GM19023 (cell line): ENCODE measurements at regions not wholly inside any gene's neighbourhood (a gene's known extent, or its start where the extent isn't known, plus 50 kb on each side); places are given as distances from the start of the nearest gene placed in this dataset.
A peak's percentile ranks its signal among the peaks of the same experiment; 100 is the strongest.

ENCODE experiments used
- ATAC-seq: cut with Tn5 transposase; IDR thresholded peaks from one replicate; pipeline ENCODE4 v1.9.1; 2021; ENCODE audit warnings: mild to moderate bottlenecking, moderate library complexity; ENCODE audit not compliant: unreplicated experiment

DNA sequence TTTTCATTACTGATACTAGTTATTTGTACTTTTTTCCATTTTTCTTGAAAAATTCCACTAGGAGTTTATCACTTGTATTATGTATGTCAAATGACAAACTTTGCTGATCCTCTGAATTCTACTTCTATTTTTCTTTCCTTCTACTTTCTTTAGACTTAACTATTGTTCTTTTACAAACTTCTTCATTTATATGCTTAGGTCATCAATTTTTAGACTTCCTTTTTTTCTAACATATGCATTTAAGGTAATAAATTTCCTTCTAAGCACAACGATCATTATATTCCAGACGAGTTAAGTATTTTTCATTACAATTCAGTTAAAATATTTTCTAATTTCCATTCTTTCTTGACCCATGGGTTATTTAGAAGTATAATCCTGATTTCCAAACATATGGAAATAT lies 240.8 kb downstream of the NHLRC3 start:
- no peak for ATAC-seq

DNA sequence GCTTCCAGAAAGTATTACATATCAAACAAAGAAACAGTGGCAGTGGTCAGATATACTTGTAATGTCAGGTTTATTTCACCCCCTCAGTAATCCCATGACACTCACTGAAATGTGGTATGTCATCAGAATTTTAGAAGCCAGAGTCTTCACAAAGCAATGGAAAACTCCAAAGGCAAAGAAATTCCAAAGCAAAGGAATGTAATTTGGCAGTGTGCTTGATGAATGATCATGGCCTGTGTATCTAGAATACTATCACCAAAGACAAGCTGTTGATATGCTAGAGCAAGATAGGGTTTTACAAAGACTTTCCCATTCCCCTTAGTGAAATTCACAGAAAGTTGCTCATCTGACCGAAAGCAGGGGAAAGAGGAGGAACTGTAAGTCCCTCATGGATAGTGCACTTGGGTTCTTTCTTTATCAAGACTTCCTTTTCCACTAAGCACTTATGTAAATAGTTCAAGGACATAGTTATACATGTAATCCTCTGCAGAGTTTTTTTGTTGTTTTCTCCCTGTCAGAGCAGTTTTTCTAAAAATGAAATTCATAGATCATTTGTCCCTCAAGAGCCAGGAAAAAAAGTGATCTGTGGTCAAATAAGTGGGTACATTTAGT lies 243.4 kb downstream of the NHLRC3 start:
- ATAC-seq = no peak

DNA sequence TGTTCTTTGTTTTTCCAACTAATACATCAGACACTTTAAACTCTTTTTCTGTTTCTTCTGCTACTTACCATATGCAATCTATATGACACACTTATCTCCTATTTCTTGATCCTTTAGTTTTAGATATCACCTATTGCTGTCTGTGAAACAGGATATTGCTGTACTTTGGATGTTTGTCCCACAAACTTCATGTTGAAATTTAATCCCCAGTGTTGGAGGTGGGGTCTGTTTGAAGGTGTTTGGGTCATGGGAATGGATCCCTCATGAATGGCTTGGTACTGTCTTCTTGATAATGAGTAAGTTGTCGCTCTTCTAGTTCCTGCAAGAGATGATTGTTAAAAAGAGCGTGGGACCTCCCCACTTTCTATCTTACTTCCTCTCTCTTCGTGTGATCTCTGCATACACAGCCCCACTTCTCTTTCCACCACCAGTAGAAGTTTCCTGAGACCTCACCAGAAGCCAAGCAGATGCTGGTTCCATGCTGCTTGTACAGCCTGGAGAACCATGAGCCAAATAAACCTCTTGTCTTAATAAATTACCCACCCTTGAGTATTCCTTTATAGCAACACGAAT lies 244.2 kb downstream of the NHLRC3 start:
- peak; percentile 95 for ATAC-seq

DNA sequence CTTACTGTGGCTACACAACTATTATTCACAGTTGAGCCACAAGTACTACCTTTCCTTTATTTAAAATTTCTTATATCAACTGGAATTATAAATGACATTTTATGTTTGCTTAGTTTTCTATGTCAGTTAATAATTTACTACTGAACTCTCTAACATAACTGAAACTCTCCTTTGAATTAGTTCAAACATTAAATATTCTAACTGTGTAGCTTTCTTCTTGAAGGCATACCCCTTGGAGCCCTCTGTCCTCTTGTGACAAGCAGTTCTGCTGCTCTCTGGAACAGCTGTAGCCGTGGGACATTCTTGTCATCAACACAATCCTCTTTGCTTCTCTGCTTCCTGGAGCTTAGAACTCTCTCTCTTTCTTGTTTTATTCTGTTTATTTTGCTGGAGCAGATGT lies 244.8 kb downstream of the NHLRC3 start:
- ATAC-seq = no peak

DNA sequence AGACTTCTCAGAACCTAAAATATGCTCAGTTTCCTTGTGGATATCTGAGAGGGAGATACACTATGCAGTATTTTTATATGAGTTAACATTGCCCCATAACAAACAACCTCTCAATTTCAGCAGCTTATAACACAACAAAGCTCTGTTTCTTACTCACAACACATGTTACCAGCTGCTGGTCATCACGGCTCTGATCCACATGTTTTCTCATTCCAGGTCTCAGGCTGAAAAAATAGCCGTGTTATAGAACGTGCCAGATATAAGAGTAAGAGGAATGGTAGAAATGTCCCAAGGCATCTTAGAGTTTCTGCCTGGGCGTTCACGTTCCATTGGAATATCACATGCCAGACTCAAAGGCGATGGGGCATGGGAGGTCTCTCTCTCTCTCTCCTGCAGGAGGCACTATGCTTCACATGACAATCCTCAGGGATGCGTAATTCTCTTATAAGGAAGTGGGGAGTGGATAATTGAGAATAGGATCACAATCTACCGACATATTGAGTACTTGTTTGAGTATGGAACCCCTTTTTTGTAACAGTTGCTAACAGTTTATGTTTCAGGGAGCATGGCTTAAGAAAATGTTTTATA lies 246.6 kb downstream of the NHLRC3 start:
- no peak for ATAC-seq
